C4-2B (cell line): ENCODE measurements at regions not wholly inside any gene's neighbourhood (a gene's known extent, or its start where the extent isn't known, plus 50 kb on each side); places are given as distances from the start of the nearest gene placed in this dataset.

Source experiments
- CTCF ChIP-seq: fragments of 450-650 bp; conservative IDR thresholded peaks from 2 replicates; pipeline ENCODE4 v1.5.1; 2017; ENCODE audit warnings: mild to moderate bottlenecking
- ZFX ChIP-seq: fragments of 450-650 bp; IDR thresholded peaks from 2 replicates; pipeline ENCODE4 v1.6.1; 2017

- TF ChIP-seq CTCF (no peak), ZFX (no peak)
Observed at GRCh38 chr13:50359041-50359367, 343.8 kb downstream of the KCNRG start.
